ENCODE measurements at regions not wholly inside any gene's neighbourhood (a gene's known extent, or its start where the extent isn't known, plus 50 kb on each side); places are given as distances from the start of the nearest gene placed in this dataset.

DNA sequence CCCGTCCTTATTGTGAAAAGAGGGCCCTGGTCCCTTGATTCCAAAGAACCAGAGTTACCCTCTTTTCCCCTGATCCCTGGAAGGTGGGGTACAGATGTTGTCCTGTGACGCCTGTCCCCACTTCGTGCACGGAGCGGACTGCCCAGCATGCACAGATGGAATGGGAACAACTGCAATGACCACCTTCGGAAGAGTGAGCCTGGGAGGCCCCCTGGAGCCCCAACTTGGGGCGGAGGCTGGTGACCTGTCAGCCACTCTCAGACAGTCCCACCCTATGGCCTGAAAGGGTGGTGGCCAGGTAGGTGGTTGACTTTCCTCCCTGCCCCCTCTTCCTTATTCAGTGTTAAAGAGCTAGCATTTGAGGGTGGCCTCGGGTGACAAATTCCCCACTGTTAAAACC, 196.6 kb upstream of the GALNT17 start:
- no peak overlapping the region for H3K4me3 Mint-ChIP-seq

DNA sequence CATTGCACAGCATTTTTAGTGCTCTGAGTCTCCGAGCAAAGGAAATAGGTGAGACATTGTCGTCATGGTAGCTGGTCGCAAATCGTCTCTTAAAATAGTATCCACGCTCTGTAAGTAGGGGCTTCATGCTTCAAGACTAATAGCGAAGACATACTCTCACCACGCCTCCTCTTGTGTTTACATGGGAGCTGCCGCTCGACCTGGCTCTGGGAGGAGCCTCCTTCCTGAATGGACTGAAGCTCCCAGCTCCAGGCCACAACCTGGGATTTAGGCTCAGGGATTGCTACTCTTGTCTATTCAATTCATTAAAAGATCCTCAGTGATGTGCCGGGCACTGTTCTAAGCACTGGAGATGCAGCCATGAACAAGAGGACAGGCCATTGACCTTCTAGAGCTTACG, 196.1 kb upstream of the GALNT17 start:
- Mint-ChIP-seq H3K4me3 (no peak overlapping the region), H3K9me3 (peaks cover 0 to 10% (median 6%) of the 10 kb centered on the region in 3 donors), H3K27me3 (no peaks in the 10 kb centered on the region), H3K27ac (no peak overlapping the region), H3K36me3 (no peaks in the 10 kb centered on the region), H3K4me1 (no peaks in the 10 kb centered on the region)

More for the DNA sequence above, 196.6 kb upstream of the GALNT17 start:
- H3K36me3 Mint-ChIP-seq: no peaks in the 10 kb centered on the region
- H3K27ac Mint-ChIP-seq: no peak overlapping the region
- H3K9me3 Mint-ChIP-seq: peaks cover 0 to 10% (median 6%) of the 10 kb centered on the region in 3 donors
- H3K27me3 Mint-ChIP-seq: no peaks in the 10 kb centered on the region
- H3K4me1 Mint-ChIP-seq: no peaks in the 10 kb centered on the region

DNA sequence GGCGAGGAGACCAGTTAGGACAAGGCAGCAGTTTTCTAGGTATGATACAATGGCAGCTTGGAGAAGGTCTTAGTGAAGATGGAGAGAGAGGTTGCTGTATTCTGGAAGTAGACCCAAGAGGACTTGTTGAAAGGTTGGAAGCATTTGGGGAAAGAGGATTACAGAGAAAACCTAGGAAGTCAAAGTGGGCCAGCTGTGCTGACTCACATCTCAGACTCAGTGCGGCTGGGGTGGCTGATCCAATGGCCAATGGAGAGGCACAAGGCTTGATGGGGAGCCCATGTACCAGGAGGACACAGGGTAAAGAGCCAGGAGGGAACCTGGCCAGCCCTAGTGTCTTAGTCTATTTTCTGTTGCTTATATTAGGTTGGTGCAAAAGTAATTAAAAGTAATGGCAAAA, 194.5 kb upstream of the GALNT17 start:
- Mint-ChIP-seq H3K27ac (no peak overlapping the region), H3K4me1 (no peaks in the 10 kb centered on the region), H3K36me3 (no peaks in the 10 kb centered on the region), H3K4me3 (no peak overlapping the region), H3K9me3 (peaks cover 0 to 10% (median 2%) of the 10 kb centered on the region in 3 donors), H3K27me3 (no peaks in the 10 kb centered on the region)

DNA sequence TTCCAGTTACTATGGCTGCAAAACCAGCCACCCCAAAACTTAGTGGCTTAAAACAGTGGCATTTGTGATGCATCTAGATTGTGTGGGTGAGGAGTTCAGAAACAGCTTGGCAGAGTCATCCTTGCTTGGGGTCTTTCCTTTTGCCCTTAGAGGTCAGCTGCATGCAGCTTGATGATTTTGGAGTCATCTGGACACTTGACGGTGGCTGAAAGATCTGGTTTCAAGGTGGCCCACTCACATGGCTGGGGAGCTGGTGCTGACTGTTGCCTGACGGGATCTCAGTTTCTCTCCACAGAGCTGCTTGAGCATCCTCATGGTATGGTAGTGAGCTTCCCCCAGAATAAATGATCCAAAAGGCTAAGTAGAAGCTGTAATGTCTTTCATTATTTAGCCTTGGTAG, 191.3 kb upstream of the GALNT17 start:
- H3K27ac Mint-ChIP-seq: no peak overlapping the region
- no peaks in the 10 kb centered on the region for H3K36me3 Mint-ChIP-seq
- H3K4me1 Mint-ChIP-seq: no peaks in the 10 kb centered on the region
- peaks cover 3 to 10% (median 5%) of the 10 kb centered on the region in 3 donors for H3K9me3 Mint-ChIP-seq
- H3K4me3 Mint-ChIP-seq: no peak overlapping the region
- no peaks in the 10 kb centered on the region for H3K27me3 Mint-ChIP-seq

DNA sequence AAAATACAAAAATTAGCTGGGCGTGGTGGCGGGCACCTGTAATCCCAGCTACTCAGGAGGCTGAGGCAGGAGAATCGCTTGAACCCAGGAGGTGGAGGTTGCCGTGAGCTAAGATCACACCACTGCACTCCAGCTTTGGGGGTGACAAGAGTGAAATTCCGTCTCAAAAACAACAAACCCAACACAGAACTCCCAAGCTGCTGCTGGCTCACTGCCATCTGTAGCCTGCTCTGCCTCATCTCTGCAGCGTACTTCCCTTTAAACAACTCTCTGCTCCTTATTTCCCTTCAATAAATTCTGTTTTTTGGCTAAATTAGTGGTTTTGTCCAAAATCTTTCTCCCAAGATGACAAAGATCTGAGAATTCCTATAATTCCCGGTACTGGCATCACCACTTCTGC, 189.2 kb upstream of the GALNT17 start:
- peak overlapping the region in 1 of 3 donors; percentile 64 for H3K27ac Mint-ChIP-seq
- H3K36me3 Mint-ChIP-seq: no peaks in the 10 kb centered on the region
- no peak overlapping the region for H3K4me3 Mint-ChIP-seq
- H3K9me3 Mint-ChIP-seq: peaks cover 3 to 7% (median 3%) of the 10 kb centered on the region in 3 donors
- no peaks in the 10 kb centered on the region for H3K27me3 Mint-ChIP-seq
- H3K4me1 Mint-ChIP-seq: no peaks in the 10 kb centered on the region

DNA sequence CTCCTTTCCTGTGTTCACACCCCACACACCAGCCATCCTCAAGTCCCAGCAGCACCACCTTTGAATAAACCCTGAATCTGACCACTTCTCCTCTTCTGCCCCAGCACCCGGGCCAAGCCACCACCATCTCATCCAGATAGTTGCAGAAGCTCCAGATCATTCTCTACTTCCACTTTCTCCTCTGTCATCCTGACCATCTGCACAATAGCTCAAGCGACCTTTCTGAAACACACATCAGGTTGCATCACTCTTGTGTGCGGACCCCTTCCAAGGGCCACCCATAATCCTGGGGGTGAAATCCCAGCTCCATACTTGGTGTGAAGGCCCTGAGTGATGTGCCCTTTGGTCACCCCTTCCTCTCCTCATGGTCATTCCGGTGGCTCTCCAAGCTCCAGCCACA, 187.4 kb upstream of the GALNT17 start:
- Mint-ChIP-seq H3K4me1 (no peaks in the 10 kb centered on the region), H3K27me3 (no peaks in the 10 kb centered on the region), H3K9me3 (peaks cover 3 to 7% (median 4%) of the 10 kb centered on the region in 3 donors), H3K36me3 (no peaks in the 10 kb centered on the region), H3K27ac (no peak overlapping the region), H3K4me3 (no peak overlapping the region)

DNA sequence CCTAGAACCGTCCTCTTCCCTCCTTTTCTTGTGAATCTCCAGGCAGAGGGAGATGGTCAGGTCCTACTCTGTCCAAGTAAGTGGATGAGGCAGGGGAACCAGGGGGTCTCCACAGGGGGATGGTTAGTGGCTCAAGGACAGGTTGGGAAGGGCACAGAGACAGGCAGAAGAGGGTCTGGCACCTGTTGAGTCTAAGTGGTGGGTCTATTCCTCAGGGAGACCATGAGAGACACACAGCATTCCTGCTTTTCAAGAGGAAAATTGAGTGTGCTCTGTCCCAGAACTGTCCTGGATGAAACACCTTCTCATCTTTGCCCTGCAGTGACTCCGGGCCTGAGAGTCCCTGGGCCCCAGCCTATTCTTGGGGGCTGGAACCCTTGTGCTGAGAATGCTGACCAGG, 184.8 kb upstream of the GALNT17 start:
- peaks cover 2% of the 10 kb centered on the region for H3K36me3 Mint-ChIP-seq
- H3K27me3 Mint-ChIP-seq: no peaks in the 10 kb centered on the region
- H3K4me3 Mint-ChIP-seq: no peak overlapping the region
- peaks cover 7 to 8% (median 8%) of the 10 kb centered on the region in 3 donors for H3K9me3 Mint-ChIP-seq
- no peaks in the 10 kb centered on the region for H3K4me1 Mint-ChIP-seq
- peak overlapping the region in 1 of 3 donors; percentile 62 for H3K27ac Mint-ChIP-seq

DNA sequence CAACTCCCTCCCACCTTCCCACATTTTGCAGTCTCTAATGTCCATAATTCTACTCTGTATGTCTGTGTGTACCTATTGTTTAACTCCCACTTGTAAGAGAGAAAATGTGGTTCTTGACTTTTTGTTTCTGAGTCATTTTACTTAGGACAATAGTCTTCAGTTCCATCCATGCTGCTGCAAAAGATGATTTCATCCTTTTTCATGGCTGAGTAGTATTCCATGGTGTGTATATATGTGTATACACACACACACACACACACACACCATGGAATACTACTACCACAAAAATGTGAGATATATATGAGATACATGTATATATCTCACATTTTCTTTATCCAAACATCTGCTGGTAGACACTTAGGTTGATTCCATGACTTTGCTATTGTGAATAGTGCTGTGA, 182.1 kb upstream of the GALNT17 start:
- Mint-ChIP-seq H3K4me3 (no peak overlapping the region), H3K27ac (no peak overlapping the region), H3K9me3 (peaks cover 5 to 21% (median 10%) of the 10 kb centered on the region in 3 donors), H3K27me3 (no peaks in the 10 kb centered on the region), H3K4me1 (peaks cover 0 to 1% (median 0%) of the 10 kb centered on the region in 3 donors), H3K36me3 (peaks cover 2% of the 10 kb centered on the region)

DNA sequence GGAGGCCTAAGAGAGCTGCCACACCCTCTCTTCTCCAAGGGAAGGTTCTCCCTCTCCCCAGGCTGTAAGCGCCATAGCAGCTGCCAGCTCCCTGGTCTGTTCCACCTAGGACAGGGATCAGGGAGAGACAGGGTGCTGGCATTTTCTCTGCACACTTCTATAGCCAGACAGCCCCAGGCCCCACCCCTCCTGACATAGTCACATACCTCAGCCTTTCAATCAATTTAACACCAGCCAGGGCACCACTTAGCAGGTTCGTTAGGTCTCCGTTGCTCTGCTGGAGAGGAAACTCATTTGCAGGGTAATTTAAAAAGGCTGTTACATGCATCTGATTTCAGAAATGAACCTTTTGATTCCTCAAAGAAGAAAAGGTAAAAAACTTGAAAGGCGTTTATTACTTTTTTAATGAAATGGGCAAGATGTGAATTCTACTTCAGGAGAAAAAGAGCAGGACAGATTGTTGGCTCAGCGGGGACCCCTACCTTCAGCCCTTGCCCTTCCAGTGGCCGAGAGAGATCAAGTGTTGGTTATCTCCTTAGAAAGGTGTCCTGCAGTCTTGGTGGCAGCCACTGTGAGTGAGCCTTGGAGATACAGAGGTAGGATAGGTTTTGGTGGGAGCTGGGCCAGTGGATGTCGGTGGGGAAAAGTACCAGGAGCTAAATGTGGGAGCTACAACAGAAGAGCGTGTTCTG, 180.5 kb upstream of the GALNT17 start:
- H3K27ac Mint-ChIP-seq: no peak overlapping the region
- peaks cover 2% of the 10 kb centered on the region for H3K36me3 Mint-ChIP-seq
- H3K9me3 Mint-ChIP-seq: peaks cover 5 to 22% (median 7%) of the 10 kb centered on the region in 3 donors
- peaks cover 0 to 1% (median 0%) of the 10 kb centered on the region in 3 donors for H3K4me1 Mint-ChIP-seq
- no peak overlapping the region for H3K4me3 Mint-ChIP-seq
- H3K27me3 Mint-ChIP-seq: no peaks in the 10 kb centered on the region

DNA sequence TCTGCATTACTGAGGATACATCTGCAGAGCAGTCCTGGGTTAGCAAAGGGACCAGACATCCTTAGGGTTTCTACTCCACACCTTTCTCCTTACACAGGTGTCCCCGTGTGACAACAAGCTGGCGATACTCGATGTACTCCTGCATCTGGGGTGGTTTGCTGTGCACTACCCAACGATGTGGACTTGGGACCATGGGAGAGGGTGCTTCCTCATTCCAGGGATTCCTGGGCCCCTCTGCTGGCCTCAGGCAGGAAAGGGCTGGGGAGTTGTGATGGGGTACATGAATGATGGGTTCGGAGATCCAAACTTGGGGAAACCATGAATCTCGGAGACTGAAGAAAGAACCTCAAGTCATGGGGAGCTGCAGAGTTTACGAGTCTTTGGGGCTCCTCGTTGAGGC, 179.6 kb upstream of the GALNT17 start:
- H3K27me3 Mint-ChIP-seq: no peaks in the 10 kb centered on the region
- H3K4me3 Mint-ChIP-seq: no peak overlapping the region
- peaks cover 5 to 22% (median 10%) of the 10 kb centered on the region in 3 donors for H3K9me3 Mint-ChIP-seq
- H3K27ac Mint-ChIP-seq: no peak overlapping the region
- peaks cover 2% of the 10 kb centered on the region for H3K36me3 Mint-ChIP-seq
- peaks cover 0 to 1% (median 0%) of the 10 kb centered on the region in 3 donors for H3K4me1 Mint-ChIP-seq

DNA sequence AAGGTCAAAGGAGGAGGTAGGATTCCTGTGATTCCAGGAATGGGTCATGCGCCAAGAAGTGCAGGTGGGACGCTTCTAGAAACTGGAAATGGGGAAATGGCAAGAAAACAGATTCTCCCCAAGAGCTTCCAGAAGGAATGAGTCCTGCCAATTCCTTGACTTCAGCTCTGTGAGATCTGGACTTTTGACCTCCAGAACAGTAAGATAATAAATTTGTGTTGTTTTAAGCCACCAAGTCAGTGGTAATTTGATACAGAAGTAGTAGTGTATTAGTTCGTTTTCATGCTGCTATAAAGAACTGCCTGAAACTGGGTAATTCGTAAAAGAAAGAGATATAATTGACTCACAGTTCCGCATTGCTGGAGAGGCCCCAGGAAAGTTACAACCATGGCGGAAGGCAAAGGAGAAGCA, 178.6 kb upstream of the GALNT17 start:
- H3K27ac Mint-ChIP-seq: no peak overlapping the region
- no peaks in the 10 kb centered on the region for H3K27me3 Mint-ChIP-seq
- H3K9me3 Mint-ChIP-seq: peaks cover 5 to 18% (median 7%) of the 10 kb centered on the region in 3 donors
- H3K4me1 Mint-ChIP-seq: peaks cover 0 to 1% (median 0%) of the 10 kb centered on the region in 3 donors
- peaks cover 2% of the 10 kb centered on the region for H3K36me3 Mint-ChIP-seq
- no peak overlapping the region for H3K4me3 Mint-ChIP-seq

DNA sequence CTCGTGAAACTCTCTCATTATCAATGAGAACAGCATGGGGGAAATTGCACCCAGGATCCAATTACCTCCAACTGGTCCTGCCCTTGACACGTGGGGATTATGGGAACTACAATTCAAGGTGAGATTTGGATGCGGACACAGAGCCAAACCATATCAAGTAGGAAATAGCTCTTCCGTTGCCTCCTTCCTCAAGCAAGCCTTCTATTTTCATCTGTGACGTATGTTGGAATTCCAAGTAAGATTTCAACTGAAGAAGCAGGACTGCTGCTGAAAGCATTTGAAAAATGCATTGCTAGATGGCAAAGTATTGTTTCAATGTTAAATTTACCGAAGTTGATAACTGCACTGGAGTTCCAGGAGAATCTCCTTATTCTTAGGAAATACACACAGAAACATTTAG, 178.1 kb upstream of the GALNT17 start:
- no peak overlapping the region for H3K27ac Mint-ChIP-seq
- peaks cover 5 to 18% (median 7%) of the 10 kb centered on the region in 3 donors for H3K9me3 Mint-ChIP-seq
- H3K4me1 Mint-ChIP-seq: peaks cover 0 to 1% (median 0%) of the 10 kb centered on the region in 3 donors
- H3K4me3 Mint-ChIP-seq: no peak overlapping the region
- H3K27me3 Mint-ChIP-seq: no peaks in the 10 kb centered on the region
- H3K36me3 Mint-ChIP-seq: peaks cover 2% of the 10 kb centered on the region

DNA sequence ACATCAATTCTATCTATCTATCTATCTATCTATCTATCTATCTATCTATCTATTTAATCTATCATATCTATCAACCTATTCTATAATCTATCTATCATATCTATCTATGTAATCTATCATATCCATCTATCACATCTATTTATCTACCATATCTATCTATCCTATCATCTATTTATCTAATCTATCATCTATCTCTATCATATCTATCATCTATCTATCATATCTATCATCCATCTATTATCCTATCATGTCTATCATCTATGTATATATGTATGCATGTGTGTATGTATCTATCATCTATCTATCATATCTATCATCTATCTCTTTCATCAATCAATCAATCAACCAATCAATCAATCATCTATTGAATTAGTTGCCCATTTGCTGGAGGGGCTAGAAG, 159.3 kb upstream of the GALNT17 start:
- Mint-ChIP-seq H3K9me3 (peaks cover 6 to 11% (median 7%) of the 10 kb centered on the region in 3 donors), H3K36me3 (no peaks in the 10 kb centered on the region), H3K27me3 (no peaks in the 10 kb centered on the region), H3K4me3 (no peak overlapping the region), H3K4me1 (no peaks in the 10 kb centered on the region), H3K27ac (no peak overlapping the region)

DNA sequence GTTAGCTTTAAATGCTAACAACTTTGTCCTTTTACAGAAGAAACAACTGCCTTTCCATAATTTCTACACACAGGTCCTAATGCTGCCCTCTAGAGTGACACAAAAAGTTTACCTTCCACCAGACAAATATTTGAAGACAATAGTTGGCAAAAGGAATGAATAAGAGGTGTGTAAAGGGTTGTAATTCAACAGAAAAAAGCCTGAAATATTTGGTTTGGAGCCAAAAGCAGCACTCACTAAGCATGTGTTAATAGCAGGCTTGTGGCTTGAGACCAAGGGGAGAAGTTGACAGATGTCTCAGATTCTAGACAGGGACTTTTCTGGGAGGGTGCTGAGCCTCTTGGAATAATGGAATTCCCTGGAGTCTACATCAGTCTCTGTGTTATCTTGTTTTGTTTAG, 156.2 kb upstream of the GALNT17 start:
- Mint-ChIP-seq H3K4me3 (no peak overlapping the region), H3K27me3 (no peaks in the 10 kb centered on the region), H3K9me3 (peaks cover 4 to 11% (median 6%) of the 10 kb centered on the region in 3 donors), H3K27ac (no peak overlapping the region), H3K4me1 (no peaks in the 10 kb centered on the region), H3K36me3 (no peaks in the 10 kb centered on the region)

DNA sequence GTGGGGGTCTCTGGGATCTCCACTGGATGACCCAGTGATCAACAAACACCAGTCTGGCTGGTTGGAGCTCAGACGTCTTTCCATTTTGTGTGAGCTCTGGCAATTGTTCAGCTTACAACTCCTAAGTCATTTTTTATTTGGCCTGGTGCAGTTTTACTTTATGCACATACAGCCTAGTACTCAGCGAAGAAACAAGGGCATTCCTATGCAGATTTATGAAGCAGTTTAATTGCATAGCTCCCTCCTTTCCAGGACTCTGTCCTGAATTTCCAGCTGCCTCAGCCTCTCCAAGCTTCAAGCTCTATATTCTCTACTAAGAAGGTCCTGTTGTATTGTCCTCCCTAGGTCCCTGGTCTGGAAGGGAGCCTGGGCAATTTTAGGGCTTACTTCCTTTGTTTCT, 145.6 kb upstream of the GALNT17 start:
- Mint-ChIP-seq H3K4me3 (no peak overlapping the region), H3K27me3 (no peaks in the 10 kb centered on the region), H3K4me1 (no peaks in the 10 kb centered on the region), H3K27ac (no peak overlapping the region), H3K36me3 (no peaks in the 10 kb centered on the region), H3K9me3 (peaks cover 0 to 13% (median 5%) of the 10 kb centered on the region in 3 donors)

DNA sequence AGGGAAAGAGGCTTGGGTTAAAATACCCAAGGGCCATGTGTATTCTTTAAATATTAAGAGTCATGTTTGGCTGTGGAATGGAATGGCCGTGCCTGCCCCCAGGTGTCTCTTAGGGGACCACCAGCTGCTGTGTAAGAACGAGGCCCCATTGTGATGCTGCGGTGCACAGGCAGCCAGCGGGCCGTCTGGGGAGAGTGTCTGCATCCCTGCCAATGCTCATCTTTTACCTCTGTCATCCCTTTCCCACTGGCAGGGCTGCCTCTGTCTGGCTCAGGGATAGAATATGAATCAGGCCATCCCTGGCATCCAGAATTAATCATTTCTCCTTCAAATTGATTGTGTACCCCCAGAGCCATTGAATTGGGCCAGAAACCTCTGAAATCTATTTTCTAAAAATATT, 137.8 kb upstream of the GALNT17 start:
- Mint-ChIP-seq H3K27me3 (no peaks in the 10 kb centered on the region), H3K36me3 (no peaks in the 10 kb centered on the region), H3K27ac (no peak overlapping the region), H3K4me1 (peaks cover 0 to 3% (median 0%) of the 10 kb centered on the region in 3 donors), H3K4me3 (no peak overlapping the region), H3K9me3 (peaks cover 4 to 8% (median 6%) of the 10 kb centered on the region in 3 donors)
